ENCODE measurements at regions not wholly inside any gene's neighbourhood (a gene's known extent, or its start where the extent isn't known, plus 50 kb on each side); places are given as distances from the start of the nearest gene placed in this dataset.

DNA sequence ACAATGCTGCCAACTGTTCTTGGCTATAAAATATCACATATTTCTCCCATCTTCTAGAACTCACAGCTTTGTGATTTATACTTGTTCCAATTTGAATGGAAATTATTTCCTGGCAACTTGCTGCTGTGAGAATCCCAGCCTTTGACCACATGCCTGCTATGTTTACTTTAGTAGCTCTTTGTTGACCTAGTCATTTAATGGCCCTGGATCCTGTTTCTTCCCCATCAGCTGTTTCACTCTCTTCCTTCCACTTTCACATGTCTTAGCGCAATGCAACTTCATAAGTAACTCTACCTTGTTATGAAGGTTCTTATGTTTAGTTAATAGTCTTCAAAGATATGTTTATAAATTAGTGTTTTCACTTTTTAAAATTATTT lies 1973.6 kb upstream of the AGA start (continued):
- no peak for TF ChIP-seq ZNF207 (IDR thresholded peaks at IDR 0.05; ENCODE audit: borderline replicate concordance)
- no peak for TF ChIP-seq ZNF274 (IDR thresholded peaks at IDR 0.05; ENCODE audit: insufficient read depth, insufficient read length)

DNA sequence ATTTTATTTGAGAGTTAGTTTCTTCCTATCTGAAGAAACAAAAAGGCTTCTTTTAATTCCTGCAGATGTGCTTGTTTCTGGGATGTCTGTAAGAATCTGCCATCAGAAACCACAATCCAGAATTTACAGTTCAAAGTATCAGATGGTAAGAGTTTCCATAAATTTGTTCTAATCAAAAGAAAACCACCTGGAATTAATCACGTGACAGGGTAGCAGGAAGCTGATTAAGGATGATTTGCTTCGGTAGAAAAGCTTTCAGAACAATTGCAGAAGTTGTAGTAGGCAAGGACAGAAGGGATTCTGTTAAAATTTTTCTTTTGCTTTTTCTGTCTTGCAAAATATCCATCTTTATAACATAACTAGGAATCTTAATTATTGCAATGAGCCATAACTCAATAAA lies 1975.1 kb upstream of the AGA start:
- Histone ChIP-seq H4K20me1 (ENCODE audit: control insufficient read depth, insufficient read depth) (no peaks in the 10 kb centered on the region), H3K27ac (ENCODE audit: control insufficient read depth, insufficient read depth) (no peak overlapping the region), H3K4me2 (ENCODE audit: control insufficient read depth, insufficient read depth) (no peak overlapping the region), H3K79me2 (ENCODE audit: control insufficient read depth, insufficient read depth, low read length) (no peaks in the 10 kb centered on the region), H3K4me3 (no peak overlapping the region), H3K27me3 (replicated peaks in 1 of 2; ENCODE audit: control insufficient read depth in 2 of 2, insufficient read depth in 2 of 2, low read length in 1 of 2) (no peaks in the 10 kb centered on the region), H3K9ac (ENCODE audit: control insufficient read depth, insufficient read depth, low read length) (no peak overlapping the region), H3K4me1 (ENCODE audit: control insufficient read depth, insufficient read depth, low read length) (no peaks in the 10 kb centered on the region), H3K36me3 (ENCODE audit: control insufficient read depth in 2 of 2, insufficient read depth in 2 of 2, low read length in 1 of 2) (no peaks in the 10 kb centered on the region), H3K9me3 (replicated peaks; ENCODE audit: control insufficient read depth, insufficient read depth, low read length) (no peaks in the 10 kb centered on the region), H2AFZ (ENCODE audit: control insufficient read depth, low read depth, low read length) (no peak overlapping the region)
- WGBS (ENCODE audit: insufficient coverage, insufficient replicate concordance, low lambda C conversion rate, missing lambda C conversion rate): 3% methylated on average over 2 of the region's 2 CpGs
- no peak for ATAC-seq
- FAIRE-seq: no peak
- intact Hi-C loops (cut with micrococcal nuclease; ENCODE audit: unreplicated experiment): no loop called here
- RAD21 ChIA-PET (ENCODE audit: unreplicated experiment): no interaction called here
- no peak for DNase-seq (ENCODE audit: low read depth, low spot score)
- CTCF ChIA-PET: no interaction called here
- no TSS peak for BruUV-seq (replicated peaks)
- POLR2A ChIA-PET: no interaction called here
- in situ Hi-C loops (cut with MboI): no loop called here
- SMC1A ChIA-PET (ENCODE audit: uncharacterized antibody, unreplicated experiment): no interaction called here
- TF ChIP-seq ZBED1 (IDR thresholded peaks at IDR 0.05; ENCODE audit: borderline replicate concordance) (no peak), RAD51 (IDR thresholded peaks at IDR 0.05) (peak; percentile 66; the same call in 1 of the 2 replicates), ZSCAN29 (IDR thresholded peaks at IDR 0.05) (no peak), KDM1A (IDR thresholded peaks at IDR 0.05; ENCODE audit: borderline replicate concordance) (no peak)

GRCh38 chr4:179437962-179438361 lies 1995.7 kb upstream of the AGA start:
- in situ Hi-C loops (cut with MboI) (no loop called here), intact Hi-C loops (cut with micrococcal nuclease; ENCODE audit: unreplicated experiment) (no loop called here)
- ATAC-seq (no peak), DNase-seq (ENCODE audit: low read depth, low spot score) (no peak), FAIRE-seq (no peak)
- Histone ChIP-seq H2AFZ (ENCODE audit: control insufficient read depth, low read depth, low read length) (no peak overlapping the region), H3K9ac (ENCODE audit: control insufficient read depth, insufficient read depth, low read length) (no peak overlapping the region), H3K9me3 (replicated peaks; ENCODE audit: control insufficient read depth, insufficient read depth, low read length) (no peaks in the 10 kb centered on the region), H4K20me1 (ENCODE audit: control insufficient read depth, insufficient read depth) (no peaks in the 10 kb centered on the region), H3K4me2 (ENCODE audit: control insufficient read depth, insufficient read depth) (no peak overlapping the region), H3K27ac (ENCODE audit: control insufficient read depth, insufficient read depth) (no peak overlapping the region), H3K36me3 (ENCODE audit: control insufficient read depth in 2 of 2, insufficient read depth in 2 of 2, low read length in 1 of 2) (no peaks in the 10 kb centered on the region), H3K79me2 (ENCODE audit: control insufficient read depth, insufficient read depth, low read length) (no peaks in the 10 kb centered on the region), H3K27me3 (replicated peaks in 1 of 2; ENCODE audit: control insufficient read depth in 2 of 2, insufficient read depth in 2 of 2, low read length in 1 of 2) (no peaks in the 10 kb centered on the region), H3K4me1 (ENCODE audit: control insufficient read depth, insufficient read depth, low read length) (no peaks in the 10 kb centered on the region), H3K4me3 (no peak overlapping the region)
- ChIA-PET RAD21 (ENCODE audit: unreplicated experiment) (no interaction called here), SMC1A (ENCODE audit: uncharacterized antibody, unreplicated experiment) (interaction anchor here (1.0 to 1.3 kb wide), 2 partner anchors 12 to 15 kb away, joined by 3 to 5 read pairs; no protein-coding TSS in a partner anchor), POLR2A (no interaction called here), CTCF (no interaction called here)
- 16% methylated on average over 4 of the region's 4 CpGs for WGBS (ENCODE audit: insufficient coverage, insufficient replicate concordance, low lambda C conversion rate, missing lambda C conversion rate)
- BruUV-seq (replicated peaks): no TSS peak
- TF ChIP-seq HDGF (IDR thresholded peaks at IDR 0.05): no peak
- no peak for TF ChIP-seq MXI1 (IDR thresholded peaks at IDR 0.05; ENCODE audit: low read depth, low read length)
- TF ChIP-seq RCOR1 (conservative IDR thresholded peaks at IDR 0.05; ENCODE audit: low read depth, low read length): no peak
- no peak for TF ChIP-seq RELA (IDR thresholded peaks at IDR 0.05; ENCODE audit: borderline replicate concordance, partially characterized antibody)

Data from GM12878 (cell line).